GM18951 (cell line): ENCODE measurements at regions not wholly inside any gene's neighbourhood (a gene's known extent, or its start where the extent isn't known, plus 50 kb on each side); places are given as distances from the start of the nearest gene placed in this dataset.

Experiments used
- POLR2A ChIP-seq: IDR thresholded peaks from 4 replicates; pipeline ENCODE4 v1.6.1; 2011; ENCODE audit warnings: mild to moderate bottlenecking; ENCODE audit not compliant: insufficient read length, insufficient read depth; ENCODE audit errors: extremely low read depth
- in situ Hi-C: fragments of 300-500 bp; cut with MboI; formaldehyde crosslinking; loops from one replicate; pipeline ENCODE4 v1.12.0; 2022; ENCODE audit warnings: low sequenced_read_pairs, mixed read lengths, inconsistent platforms; ENCODE audit not compliant: unreplicated experiment

GRCh38 chr6:14278006-14278405 lies 160.4 kb downstream of the CD83 start:
- TF ChIP-seq POLR2A = no peak
- in situ Hi-C loops = no loop called here

DNA sequence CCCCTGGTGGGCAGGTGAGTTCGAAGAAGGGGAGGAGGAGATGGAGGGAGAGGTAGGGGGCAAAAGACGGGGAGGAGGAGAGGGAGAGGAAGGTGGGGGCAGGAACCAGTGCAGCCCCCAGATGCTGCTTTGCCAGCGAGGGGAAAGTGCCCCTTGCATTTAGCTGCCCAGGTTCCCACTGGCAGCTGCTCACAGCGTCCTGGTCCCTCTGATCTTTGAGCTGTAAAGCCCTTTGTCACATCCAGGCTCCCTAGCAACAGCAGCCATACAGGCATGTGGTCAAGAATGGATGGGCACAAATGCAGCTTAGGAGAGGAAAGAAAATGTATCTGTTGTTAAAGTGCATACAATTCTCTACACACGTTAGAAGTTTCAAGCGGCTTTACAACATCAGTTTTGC lies 160.9 kb downstream of the CD83 start:
- in situ Hi-C loops = no loop called here
- no peak for TF ChIP-seq POLR2A

DNA sequence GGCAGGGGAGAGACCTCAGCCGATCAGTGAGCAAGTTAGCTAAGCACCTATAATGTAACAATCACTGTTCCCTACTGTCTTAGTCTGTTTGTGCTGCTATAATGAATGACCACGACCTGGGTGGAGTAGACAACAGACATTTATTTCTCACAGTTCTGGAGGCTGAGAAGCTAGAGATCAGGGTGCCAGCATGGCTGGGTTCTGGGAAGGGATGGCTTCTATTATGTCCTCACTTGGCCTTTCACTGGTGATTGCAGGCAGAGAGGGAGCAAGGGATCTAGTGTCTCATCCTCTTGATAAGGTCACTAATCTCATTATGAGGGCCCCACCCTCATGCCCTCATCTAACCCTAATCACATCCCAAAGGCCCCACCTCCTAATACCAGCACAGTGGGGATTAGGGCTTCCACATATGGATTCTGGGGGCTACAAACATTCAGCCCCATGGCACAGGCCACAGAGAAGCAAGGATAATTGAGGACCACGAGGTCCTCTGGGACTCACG lies 162.5 kb downstream of the CD83 start:
- TF ChIP-seq POLR2A = no peak
- in situ Hi-C loops = no loop called here

DNA sequence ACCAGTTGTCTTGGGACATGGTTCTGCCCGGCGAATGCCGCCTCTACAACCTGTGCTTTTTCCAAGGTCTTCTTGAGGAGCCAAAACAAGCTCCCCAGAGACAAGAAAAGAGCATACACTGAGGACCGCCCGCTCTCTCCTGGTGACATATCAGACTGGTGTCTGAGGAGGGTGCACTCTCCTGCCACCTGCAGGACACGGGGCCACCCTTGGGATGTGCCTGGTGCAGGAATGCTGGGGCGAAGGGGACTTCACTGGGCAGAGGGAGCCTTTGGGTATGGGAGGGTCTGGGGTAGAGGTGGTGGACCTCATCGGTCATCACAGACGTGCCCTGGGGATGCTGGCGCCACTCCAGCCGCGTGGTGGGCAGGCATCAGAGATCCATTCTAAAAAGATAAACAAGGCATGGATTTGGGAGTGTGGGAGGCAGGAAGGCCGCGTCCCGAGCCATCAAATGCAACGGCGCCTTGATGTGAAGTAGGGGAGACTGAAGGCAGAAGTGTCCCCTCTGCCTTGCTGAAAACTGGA lies 163.3 kb downstream of the CD83 start:
- in situ Hi-C loops = no loop called here
- no peak for TF ChIP-seq POLR2A

DNA sequence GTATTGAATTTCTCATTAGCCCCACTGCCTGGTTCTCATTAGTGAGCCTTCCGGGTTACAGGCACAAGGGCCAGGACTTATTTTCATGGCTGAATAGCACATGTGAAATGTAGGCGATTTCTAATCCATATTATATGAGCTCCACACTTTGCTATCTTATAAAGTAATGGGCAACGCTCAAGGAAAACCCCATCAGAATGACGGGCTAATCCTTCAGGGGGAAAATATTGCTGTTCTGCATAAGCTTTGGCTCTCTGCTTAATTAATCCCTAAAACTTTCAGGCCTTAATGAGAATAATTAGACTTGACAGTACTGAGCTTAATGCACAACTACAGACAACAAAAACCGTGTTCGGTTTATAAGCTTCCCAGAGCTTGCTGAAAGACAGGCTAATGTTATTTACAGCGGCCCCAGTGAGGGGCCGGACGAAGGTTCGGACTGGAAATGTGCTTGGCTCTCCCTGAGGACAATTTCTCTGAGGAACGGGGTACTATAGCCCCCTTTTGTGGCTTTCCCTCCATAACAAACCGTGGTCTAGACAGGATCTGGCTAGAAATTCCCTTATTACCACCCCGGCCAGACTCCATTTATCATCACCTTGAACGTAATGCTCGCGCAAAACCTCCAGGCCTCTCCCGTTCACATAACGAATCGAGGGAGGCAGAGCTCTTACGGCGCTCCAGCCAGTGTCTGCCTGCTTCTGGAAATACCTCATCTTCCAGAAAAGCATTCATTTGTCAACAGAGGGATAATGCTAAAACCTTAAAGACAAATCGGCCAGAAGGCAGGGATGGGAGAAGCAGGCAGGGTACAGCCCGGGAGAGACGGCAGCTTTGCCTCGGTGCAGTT lies 164.5 kb downstream of the CD83 start:
- in situ Hi-C loops = no loop called here
- no peak for TF ChIP-seq POLR2A

DNA sequence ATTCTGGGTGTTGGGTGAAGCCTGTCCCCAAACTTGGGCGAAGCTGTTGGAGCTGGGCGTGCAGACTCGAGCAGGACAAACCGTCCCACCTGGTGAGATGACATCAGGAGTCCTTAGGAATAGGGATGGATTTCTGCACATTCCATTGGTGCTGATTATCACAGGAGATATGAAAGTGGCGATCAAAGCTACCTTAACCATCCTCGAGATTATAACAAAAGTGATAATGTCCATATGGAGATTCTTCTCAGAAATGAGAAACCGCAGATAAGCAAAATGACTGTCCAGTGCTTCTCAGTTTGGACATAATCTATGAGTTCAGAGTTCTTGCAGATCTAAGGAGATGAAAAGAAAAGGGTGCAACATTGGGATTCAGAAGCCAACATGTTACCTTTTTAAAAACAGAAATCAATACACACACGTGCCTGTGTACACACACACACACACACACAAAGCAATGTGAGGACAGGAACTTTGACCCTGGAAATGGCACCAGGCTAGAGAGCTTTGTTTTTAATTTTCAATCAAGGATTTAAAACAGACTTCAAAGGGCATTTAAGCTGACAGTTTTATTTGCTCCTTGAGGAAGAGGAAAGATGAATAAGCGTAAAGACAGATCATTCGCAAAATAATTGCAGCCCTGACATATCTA lies 165.4 kb downstream of the CD83 start:
- TF ChIP-seq POLR2A = no peak
- in situ Hi-C loops = no loop called here

- in situ Hi-C loops = no loop called here
- no peak for TF ChIP-seq POLR2A
Measured at GRCh38 chr6:14283600-14284235, 166.1 kb downstream of the CD83 start.

- in situ Hi-C loops = no loop called here
- no peak for TF ChIP-seq POLR2A
Measured at GRCh38 chr6:14284969-14285590, 167.5 kb downstream of the CD83 start.

- TF ChIP-seq POLR2A = no peak
- in situ Hi-C loops = no loop called here
Measured at GRCh38 chr6:14286144-14286543, 168.6 kb downstream of the CD83 start.

DNA sequence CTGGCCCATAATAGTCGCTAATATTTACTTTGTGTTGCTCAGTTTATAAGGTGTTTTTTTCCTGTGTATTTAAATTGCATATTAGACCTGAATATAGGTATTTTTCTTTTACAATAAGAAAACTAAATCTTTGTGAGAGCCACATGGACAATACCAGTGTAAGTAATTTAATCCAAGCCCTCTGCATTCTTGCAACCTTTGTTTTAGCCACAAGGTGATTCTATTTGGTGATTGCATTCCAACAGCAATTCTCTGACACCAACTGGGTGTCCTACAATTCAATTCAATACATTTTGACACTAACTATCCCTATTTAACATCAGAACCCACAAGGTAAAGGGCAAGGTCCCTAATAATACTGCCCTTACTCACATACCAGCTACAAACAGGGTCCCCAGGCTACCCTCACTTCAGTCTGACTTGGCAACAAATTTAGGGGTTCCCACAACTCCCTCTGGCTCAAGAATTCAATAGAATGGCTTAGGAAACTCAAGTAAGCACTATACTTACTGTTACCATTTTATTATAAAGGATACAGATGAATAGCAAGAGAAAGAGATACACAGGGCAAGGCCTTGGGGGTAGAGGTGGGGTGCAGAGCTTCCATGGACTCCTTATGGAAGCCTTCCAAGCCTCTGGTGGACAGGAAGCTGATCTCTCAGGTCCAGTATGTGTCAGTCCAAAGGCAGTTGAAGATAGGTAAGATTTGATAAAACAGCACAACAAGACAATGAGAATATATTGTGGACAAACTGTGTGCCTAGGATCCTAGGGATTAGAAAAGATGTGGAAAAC lies 169.3 kb downstream of the CD83 start:
- in situ Hi-C loops = no loop called here
- no peak for TF ChIP-seq POLR2A

DNA sequence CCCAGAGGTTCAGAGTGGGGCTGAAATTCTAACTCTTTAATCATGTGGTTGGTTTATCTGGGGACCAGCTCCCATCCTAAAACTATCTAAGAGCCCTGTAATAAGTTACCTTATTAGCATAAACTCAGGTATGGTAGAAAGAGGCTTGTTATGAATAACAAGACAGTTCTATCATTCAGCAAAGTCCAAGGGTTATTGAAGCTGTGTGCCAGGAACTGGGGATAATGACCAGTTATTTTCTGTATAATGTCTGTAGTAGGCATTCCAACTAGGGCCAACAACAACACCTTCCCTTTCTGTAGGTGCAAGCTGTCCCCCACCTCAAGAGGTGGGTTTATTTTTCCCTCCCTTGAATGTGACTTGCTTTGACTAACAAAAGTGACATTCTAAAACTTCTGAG lies 170.1 kb downstream of the CD83 start:
- in situ Hi-C loops = no loop called here
- TF ChIP-seq POLR2A = no peak

DNA sequence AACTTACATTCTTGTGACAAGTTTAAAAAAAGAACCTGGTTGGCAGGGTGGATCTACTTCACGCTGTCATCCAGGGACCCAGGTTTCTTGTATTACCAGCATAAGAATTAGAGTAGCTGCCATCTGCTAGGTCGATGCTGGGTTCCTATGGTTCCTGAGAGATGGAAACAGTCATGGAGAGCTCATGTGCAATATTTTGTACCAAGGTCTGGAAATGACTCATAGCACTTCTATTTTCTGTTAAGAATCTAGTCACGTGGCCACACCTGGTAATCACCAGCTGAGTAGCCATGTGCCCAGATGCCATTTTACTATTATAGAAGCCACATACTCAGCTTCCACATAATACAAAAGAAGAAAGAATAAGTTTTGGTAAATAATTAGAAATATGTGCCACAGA lies 171.3 kb downstream of the CD83 start:
- in situ Hi-C loops = no loop called here
- TF ChIP-seq POLR2A = no peak
